ENCODE measurements at regions not wholly inside any gene's neighbourhood (a gene's known extent, or its start where the extent isn't known, plus 50 kb on each side); places are given as distances from the start of the nearest gene placed in this dataset.

GRCh38 chr6:154653385-154653784 lies 79.8 kb upstream of the SCAF8 start:
- Histone ChIP-seq H3K4me3 (ENCODE audit: control insufficient read depth in 2 of 3, extremely low read depth in 1 of 3, insufficient read depth in 2 of 3, low read depth in 1 of 3, low read length in 3 of 3) (no peak overlapping the region), H4K20me1 (ENCODE audit: control insufficient read depth, extremely low read depth, insufficient read depth, low read length) (no peaks in the 10 kb centered on the region), H3K27me3 (ENCODE audit: control insufficient read depth, extremely low read depth, insufficient read depth, low read length) (no peaks in the 10 kb centered on the region), H2AFZ (ENCODE audit: control insufficient read depth, low read length) (peak overlapping the region; percentile 39), H3K36me3 (ENCODE audit: control insufficient read depth in 2 of 2, extremely low read depth in 1 of 2, insufficient read depth in 2 of 2, low read length in 2 of 2) (no peaks in the 10 kb centered on the region), H3K27ac (ENCODE audit: control insufficient read depth, insufficient read depth, low read length) (peak overlapping the region; percentile 65), H3K9me3 (ENCODE audit: control insufficient read depth, low read depth, low read length) (no peaks in the 10 kb centered on the region), H3K79me2 (ENCODE audit: control insufficient read depth, insufficient read depth, low read length) (no peaks in the 10 kb centered on the region), H3K4me1 (ENCODE audit: control insufficient read depth, extremely low read depth, insufficient read depth, low read length) (peaks cover 21% of the 10 kb centered on the region), H3K9me1 (ENCODE audit: control insufficient read depth, extremely low read depth, insufficient read depth, low read length) (no peaks in the 10 kb centered on the region), H3K9ac (ENCODE audit: control insufficient read depth, extremely low read depth, insufficient read depth, low read length) (peak overlapping the region; percentile 45), H3K4me2 (ENCODE audit: control insufficient read depth, extremely low read depth, insufficient read depth, low read depth, low read length) (peak overlapping the region; percentile 61)
- DNase-seq (ENCODE audit: low read depth, low spot score): no peak
- dilution Hi-C loops (cut with MboI; ENCODE audit: extremely low pct_ligation_motif_present, low sequenced_read_pairs): no loop called here
- no peak for FAIRE-seq
- TF ChIP-seq EZH2 (IDR thresholded peaks at IDR 0.05; ENCODE audit: low read length) (no peak), CTCF (optimal IDR thresholded peaks at IDR 0.05 in 1 of 3, IDR thresholded peaks at IDR 0.05 in 1 of 3, conservative IDR thresholded peaks at IDR 0.05 in 1 of 3; ENCODE audit: extremely low read depth in 1 of 3, insufficient read depth in 2 of 3, low read length in 3 of 3) (no peak)

- peak overlapping the region; percentile 61 for H3K4me2 ChIP-seq (ENCODE audit: control insufficient read depth, extremely low read depth, insufficient read depth, low read depth, low read length)
- H4K20me1 ChIP-seq (ENCODE audit: control insufficient read depth, extremely low read depth, insufficient read depth, low read length): no peaks in the 10 kb centered on the region
- peak; percentile 53 for DNase-seq (ENCODE audit: low read depth, low spot score)
- no peaks in the 10 kb centered on the region for H3K9me3 ChIP-seq (ENCODE audit: control insufficient read depth, low read depth, low read length)
- H3K9me1 ChIP-seq (ENCODE audit: control insufficient read depth, extremely low read depth, insufficient read depth, low read length): no peaks in the 10 kb centered on the region
- H3K4me3 ChIP-seq (ENCODE audit: control insufficient read depth in 2 of 3, extremely low read depth in 1 of 3, insufficient read depth in 2 of 3, low read depth in 1 of 3, low read length in 3 of 3): no peak overlapping the region
- H3K4me1 ChIP-seq (ENCODE audit: control insufficient read depth, extremely low read depth, insufficient read depth, low read length): peaks cover 21% of the 10 kb centered on the region
- H3K79me2 ChIP-seq (ENCODE audit: control insufficient read depth, insufficient read depth, low read length): no peaks in the 10 kb centered on the region
- peak overlapping the region; percentile 65 for H3K27ac ChIP-seq (ENCODE audit: control insufficient read depth, insufficient read depth, low read length)
- FAIRE-seq: peak; percentile 94
- no peaks in the 10 kb centered on the region for H3K36me3 ChIP-seq (ENCODE audit: control insufficient read depth in 2 of 2, extremely low read depth in 1 of 2, insufficient read depth in 2 of 2, low read length in 2 of 2)
- no peak for TF ChIP-seq CTCF (optimal IDR thresholded peaks at IDR 0.05 in 1 of 3, IDR thresholded peaks at IDR 0.05 in 1 of 3, conservative IDR thresholded peaks at IDR 0.05 in 1 of 3; ENCODE audit: extremely low read depth in 1 of 3, insufficient read depth in 2 of 3, low read length in 3 of 3)
- TF ChIP-seq EZH2 (IDR thresholded peaks at IDR 0.05; ENCODE audit: low read length): no peak
- dilution Hi-C loops (cut with MboI; ENCODE audit: extremely low pct_ligation_motif_present, low sequenced_read_pairs): no loop called here
- H3K27me3 ChIP-seq (ENCODE audit: control insufficient read depth, extremely low read depth, insufficient read depth, low read length): no peaks in the 10 kb centered on the region
- H2AFZ ChIP-seq (ENCODE audit: control insufficient read depth, low read length): peak overlapping the region; percentile 39
- peak overlapping the region; percentile 45 for H3K9ac ChIP-seq (ENCODE audit: control insufficient read depth, extremely low read depth, insufficient read depth, low read length)
These were observed 79.4 kb upstream of the SCAF8 start for GRCh38 chr6:154653853-154654252.
